GM18873 (cell line): ENCODE measurements at regions not wholly inside any gene's neighbourhood (a gene's known extent, or its start where the extent isn't known, plus 50 kb on each side); places are given as distances from the start of the nearest gene placed in this dataset.
"Not testable (repeated sequence)": the region's sequence is repeated elsewhere in the genome, so short reads cannot be mapped to it uniquely, and the experiment has no call there.

Experiments
- ATAC-seq: cut with Tn5 transposase; IDR thresholded peaks from one replicate; pipeline ENCODE4 v1.9.1; 2021; ENCODE audit warnings: mild to moderate bottlenecking, moderate library complexity, moderate number of reproducible peaks; ENCODE audit not compliant: unreplicated experiment, low FRiP score

- ATAC-seq, result no peak
These were observed 68.5 kb downstream of the TMCO5A start for GRCh38 chr15:38002883-38003477.

GRCh38 chr15:38004218-38004861, 69.9 kb downstream of the TMCO5A start:
- ATAC-seq, result no peak

GRCh38 chr15:38005953-38006808, 71.7 kb downstream of the TMCO5A start:
- ATAC-seq, result no peak

GRCh38 chr15:38010395-38010794, 76.0 kb downstream of the TMCO5A start:
- no peak for ATAC-seq

- ATAC-seq, result no peak
These were observed 78.5 kb downstream of the TMCO5A start for GRCh38 chr15:38012894-38013293.

- no peak for ATAC-seq
These were observed 83.3 kb downstream of the TMCO5A start for GRCh38 chr15:38017721-38018120.

- no peak for ATAC-seq
These were observed 84.6 kb downstream of the TMCO5A start for GRCh38 chr15:38019066-38019465.

- no peak for ATAC-seq
These were observed 86.8 kb downstream of the TMCO5A start for GRCh38 chr15:38021259-38021658.

- no peak for ATAC-seq
These were observed 90.1 kb downstream of the TMCO5A start for GRCh38 chr15:38024293-38025091.

- not testable (repeated sequence) for ATAC-seq
These were observed 91.2 kb downstream of the TMCO5A start for GRCh38 chr15:38025656-38026055.

- ATAC-seq, result no peak
These were observed 94.4 kb downstream of the TMCO5A start for GRCh38 chr15:38028869-38029268.

- ATAC-seq, result no peak
These were observed 95.3 kb downstream of the TMCO5A start for GRCh38 chr15:38029736-38030135.

- ATAC-seq, result no peak
These were observed 96.2 kb downstream of the TMCO5A start for GRCh38 chr15:38030609-38031008.

GRCh38 chr15:38035701-38036100, 101.3 kb downstream of the TMCO5A start:
- no peak for ATAC-seq

GRCh38 chr15:38036790-38037338, 102.4 kb downstream of the TMCO5A start:
- no peak for ATAC-seq

GRCh38 chr15:38038659-38039442, 104.4 kb downstream of the TMCO5A start:
- ATAC-seq, result no peak

GRCh38 chr15:38040615-38041014, 106.2 kb downstream of the TMCO5A start:
- no peak for ATAC-seq

- no peak for ATAC-seq
These were observed 107.1 kb downstream of the TMCO5A start for GRCh38 chr15:38041576-38041975.

GRCh38 chr15:38042211-38042610, 107.8 kb downstream of the TMCO5A start:
- ATAC-seq, result no peak
